OCI-LY7 (cell line): ENCODE measurements at regions not wholly inside any gene's neighbourhood (a gene's known extent, or its start where the extent isn't known, plus 50 kb on each side); places are given as distances from the start of the nearest gene placed in this dataset.

ENCODE experiments used
- CTCF ChIP-seq: fragments of 200-600 bp; sonication (generic); conservative IDR thresholded peaks from 2 replicates; pipeline ENCODE4 v1.5.1; 2014; ENCODE audit warnings: mild to moderate bottlenecking, antibody characterized with exemption, low read length, moderate library complexity, mixed read lengths
- EZH2phosphoT487 ChIP-seq: fragments of 200-600 bp; sonication (generic); IDR thresholded peaks from 2 replicates; pipeline ENCODE4 v1.6.1; 2018; ENCODE audit warnings: low read depth, borderline replicate concordance, mild to moderate bottlenecking, mixed run types, antibody characterized with exemption, low read length, moderate library complexity, mixed read lengths

DNA sequence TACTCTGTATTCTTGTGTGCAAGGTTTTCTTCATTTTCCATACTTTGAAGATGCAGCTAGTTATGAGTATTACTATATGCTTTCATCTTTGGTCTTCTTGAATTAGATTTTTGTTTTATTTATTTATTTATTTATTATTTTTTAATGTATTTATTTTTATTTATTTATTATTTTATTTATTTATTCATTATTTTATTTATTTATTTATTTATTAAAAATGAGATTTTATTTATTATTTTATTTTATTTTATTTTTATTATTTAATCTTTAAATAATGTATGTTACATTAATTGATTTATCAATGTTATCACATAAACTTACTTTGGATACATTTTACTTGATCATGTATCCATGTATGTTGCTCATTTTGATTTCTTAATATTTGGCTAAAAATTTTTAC is 132.3 kb upstream of the GALNT13 start:
- TF ChIP-seq CTCF (no peak), EZH2phosphoT487 (no peak)
